HG03439 (cell line): ENCODE measurements at regions not wholly inside any gene's neighbourhood (a gene's known extent, or its start where the extent isn't known, plus 50 kb on each side); places are given as distances from the start of the nearest gene placed in this dataset.

Experiments
- ATAC-seq: cut with Tn5 transposase; IDR thresholded peaks from one replicate; pipeline ENCODE4 v1.9.1; 2021; ENCODE audit warnings: mild to moderate bottlenecking, moderate library complexity; ENCODE audit not compliant: unreplicated experiment

DNA sequence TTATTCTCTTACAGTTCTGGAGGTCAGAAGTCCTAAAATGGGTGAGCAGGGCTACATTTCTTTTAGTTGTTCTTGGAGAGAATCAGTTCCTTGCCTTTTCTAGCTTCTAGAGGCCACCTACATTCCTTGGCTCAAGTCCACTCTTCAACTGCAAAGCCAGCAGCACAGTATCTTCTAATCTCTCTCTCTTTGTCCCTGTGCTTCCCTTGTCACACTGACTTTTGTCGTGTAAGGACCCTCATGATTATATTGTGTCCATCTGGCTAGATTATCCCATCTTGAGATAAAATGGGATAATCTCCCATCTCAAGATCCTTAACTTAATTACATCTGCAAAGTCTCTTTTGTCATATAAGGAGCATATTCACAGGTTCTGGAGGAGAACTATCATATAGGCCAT, 359.0 kb downstream of the ADRA2A start:
- no peak for ATAC-seq

DNA sequence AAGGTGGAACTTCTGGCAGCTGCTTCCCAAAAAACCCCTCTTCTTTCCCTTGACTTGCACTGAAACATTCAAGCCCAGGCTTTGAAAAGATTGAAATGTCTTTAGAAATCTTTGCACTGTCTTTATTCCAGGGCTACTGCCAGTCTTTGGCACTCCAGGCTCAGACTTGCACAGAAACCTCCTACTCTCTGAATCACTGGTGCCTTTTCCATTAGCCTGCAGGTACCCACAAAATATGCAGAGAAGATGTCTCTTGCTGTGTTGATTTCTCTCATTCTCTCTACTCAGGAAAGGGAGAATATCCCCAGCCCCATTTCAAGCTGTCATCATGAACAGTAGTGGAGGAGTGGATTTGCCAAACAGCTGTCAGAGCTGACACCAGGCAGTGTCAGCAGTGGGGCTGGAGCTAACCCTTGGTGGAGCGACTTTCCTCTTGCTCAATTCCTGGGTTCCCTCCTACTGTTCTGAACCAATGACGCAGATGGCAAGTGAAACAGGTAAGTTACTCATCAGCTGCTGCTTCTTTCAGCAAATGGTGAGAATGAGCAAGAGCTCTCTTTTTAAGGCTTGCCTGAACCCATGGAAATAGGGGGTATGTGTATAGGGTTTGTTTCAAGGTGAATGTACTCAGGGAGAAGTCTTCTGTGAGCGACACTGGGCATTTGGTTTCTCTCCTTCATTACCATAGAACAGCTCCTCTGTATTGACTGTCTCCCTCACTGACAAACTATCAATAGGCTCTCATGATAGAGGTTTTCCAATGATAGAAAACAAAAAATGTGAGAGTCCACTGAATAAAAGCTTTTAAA, 362.4 kb downstream of the ADRA2A start:
- ATAC-seq, result no peak

DNA sequence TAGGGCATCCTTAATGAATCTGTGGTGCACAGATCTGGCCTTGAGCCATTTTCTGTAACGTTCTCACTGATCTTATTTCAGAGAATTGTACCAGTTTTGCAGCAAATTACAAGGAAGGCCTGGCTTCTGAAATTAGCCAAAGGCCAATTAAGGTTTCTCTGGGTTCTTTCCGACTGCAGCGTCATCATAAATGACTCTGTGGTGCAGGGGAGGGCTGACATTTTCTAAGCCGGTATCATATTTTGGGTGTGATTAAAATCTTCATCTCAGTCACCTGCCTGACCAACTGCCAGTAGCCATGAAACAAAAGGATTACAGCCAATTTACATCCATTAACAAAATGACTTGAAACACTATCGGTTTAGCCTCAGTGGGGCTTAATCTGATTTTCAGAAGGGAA, 363.7 kb downstream of the ADRA2A start:
- no peak for ATAC-seq

DNA sequence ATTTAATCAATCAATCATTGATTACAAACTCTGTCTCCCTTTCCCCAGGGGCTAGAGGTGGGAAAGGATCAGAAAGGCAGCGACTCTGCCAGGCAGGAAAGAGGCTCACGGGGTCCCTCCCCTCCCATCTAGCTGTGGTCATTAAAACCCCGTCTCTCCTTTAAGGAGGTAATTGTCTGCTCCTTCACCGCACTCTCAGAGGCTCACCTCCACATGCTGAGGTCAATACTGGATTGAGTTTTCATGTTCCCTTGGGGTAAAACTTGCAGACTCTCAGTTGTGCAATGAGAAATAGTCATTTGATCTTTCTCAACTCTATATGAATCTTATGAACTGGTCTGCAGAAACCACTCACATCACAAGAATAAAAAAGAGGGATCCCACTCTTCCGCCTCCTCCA, 368.8 kb downstream of the ADRA2A start:
- no peak for ATAC-seq

DNA sequence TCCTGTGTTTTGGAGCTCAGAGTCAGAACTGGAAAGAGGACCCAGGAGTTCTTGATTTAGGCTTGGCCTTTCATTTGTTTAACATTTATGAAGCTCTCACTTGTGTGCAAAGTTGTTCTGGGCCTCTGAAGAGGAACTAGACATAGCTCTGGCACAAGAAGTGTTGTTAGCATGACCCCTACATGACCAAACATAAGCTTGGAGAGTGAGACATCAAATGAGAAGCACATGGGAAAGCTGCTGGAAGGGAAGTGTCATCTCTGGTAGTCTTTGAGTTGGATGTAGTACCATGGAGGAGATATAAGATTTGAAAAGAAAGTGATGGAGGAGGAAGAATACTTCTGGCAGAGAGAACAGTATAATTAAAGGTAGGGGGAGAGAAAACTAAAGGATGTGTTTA, 370.1 kb downstream of the ADRA2A start:
- ATAC-seq, result no peak

DNA sequence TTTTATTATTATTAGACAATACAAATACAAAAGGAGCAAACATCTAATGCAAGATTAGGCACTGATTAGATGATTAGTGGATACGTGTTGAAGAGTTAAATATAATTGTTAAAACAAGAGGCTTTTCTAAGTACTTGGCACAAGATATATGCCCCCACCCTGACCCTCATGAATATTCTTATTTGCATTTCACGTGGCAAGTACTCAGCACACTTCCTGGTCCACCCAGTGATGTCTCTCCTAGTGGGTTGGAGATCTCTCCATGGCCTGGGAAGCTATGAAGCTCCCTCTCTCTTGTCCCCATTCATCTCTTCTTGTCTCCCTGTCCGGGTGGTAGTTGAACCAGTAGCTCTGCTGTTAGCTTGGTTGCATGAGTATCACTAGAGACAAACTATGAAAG, 375.3 kb downstream of the ADRA2A start:
- no peak for ATAC-seq

DNA sequence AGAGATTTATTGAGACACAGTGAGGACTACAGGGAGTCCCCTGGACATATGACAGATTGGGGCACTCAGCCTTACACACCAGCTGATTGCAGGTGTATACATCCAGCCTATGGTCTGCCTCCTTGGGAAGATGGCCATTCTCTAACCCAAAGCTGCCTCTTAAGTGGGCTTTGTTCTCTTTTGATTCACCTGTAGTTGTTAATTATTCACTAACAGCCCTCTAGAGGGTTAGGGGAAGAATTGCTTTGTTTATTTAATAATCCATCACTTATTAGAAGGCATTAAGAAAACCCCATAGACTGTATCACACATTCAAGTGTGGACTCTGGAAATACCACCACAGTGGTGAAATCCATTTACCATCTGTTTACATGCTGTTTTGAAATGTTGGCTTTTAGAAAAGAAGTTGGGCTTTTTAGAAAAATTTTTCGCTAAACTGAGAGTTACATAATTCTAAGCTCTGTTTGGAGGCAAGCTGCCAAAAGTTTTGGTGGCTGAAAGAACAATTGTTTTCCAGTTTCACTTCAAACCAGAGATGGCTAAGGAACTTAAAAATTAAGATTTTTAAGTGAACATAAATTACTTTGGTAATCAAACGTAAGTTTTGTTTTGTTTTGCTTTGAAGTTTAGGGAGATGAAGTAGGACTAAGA, 379.1 kb downstream of the ADRA2A start:
- no peak for ATAC-seq

DNA sequence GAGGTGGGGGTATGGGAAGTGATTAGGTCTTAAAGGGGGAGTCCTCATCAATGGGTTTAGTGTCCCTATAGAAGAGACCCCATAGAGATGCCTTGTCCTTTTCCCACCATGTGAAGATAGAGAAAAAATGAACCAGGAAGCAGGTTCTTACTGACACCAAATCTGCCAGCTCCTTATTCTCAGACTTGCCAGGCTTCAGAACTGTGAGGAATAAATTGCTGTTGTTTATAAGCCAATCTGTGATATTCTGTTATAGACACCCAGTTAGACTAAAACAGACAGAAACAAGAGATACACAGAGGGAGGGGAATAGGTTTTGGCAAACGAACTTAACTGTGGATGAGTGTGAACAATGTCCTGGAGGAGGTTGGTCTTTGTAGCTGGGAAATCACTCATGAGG, 381.4 kb downstream of the ADRA2A start:
- no peak for ATAC-seq

DNA sequence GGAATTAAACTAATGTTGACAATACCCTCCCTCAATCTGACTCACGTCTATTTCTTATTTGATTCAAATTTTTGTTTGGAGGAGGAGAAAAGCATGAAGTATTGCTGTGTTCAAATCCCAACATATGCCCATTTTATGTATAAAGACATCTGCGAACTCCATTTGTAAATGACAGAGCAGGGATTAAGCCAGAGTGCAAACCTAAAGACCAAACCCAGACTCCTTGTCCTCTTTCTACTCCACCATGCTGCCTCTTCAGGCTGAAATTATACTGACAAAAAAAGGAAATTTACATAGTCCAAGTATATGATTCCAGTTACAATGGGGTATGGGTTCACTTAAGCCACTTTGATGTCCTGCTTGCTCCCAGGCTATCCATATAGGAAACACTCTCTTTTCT, 383.1 kb downstream of the ADRA2A start:
- no peak for ATAC-seq

DNA sequence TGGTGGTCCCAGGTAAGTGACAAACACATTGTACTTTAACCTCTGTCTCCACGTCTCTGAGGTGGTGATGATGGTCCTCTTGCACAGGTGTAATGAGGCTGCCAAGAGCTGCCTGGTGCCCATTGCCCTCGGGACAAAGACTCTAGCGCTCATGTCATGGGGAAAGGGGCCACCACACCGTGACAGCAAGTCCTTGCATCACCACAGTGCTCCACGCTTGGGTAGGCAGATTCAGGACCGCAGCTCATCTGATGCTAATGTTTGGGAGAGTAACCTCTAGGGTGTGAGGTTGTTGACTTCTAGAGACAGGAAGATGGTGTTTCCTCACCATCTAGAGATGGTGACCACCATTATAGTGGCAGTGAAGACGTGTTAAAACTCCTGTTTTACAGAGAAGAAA, 395.6 kb downstream of the ADRA2A start:
- no peak for ATAC-seq

DNA sequence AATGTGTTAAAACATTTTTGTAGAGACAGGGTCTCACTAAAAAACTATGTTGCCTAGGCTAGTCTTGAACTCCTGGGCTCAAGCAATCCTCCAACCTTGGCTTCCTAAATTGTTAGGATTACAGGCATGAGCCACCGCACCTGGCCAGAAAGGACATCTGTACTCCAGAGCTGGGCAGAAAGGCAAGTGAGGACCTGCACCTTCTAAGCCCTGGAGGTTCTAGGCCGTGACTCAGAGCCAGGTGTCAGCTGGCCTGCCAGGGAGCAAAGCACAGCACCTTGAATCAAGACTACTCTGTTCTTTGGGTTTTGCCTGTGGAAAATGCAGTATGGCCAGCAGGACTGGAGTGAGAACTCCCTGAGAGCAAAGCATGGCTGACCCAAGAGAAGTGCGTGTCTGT, 396.5 kb downstream of the ADRA2A start:
- ATAC-seq, result no peak

DNA sequence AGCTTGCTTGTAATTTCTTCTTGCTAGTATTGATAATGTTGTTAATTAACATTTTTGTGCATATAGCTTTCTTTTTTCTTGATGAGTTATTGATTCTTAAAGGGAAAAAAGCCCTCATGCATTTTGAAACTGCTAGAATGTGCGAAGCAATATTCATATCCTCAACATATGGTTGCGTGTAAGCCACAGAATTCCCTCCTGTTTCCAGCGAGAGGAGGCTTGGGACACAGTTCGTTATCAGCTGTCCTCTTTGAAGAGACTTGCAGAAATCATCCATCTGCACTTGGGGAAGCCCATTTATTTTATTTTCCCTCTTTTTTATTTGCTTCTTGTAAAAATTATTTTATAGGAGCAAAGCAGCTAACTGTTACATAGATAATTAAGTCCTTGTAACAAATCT, 398.0 kb downstream of the ADRA2A start:
- no peak for ATAC-seq

DNA sequence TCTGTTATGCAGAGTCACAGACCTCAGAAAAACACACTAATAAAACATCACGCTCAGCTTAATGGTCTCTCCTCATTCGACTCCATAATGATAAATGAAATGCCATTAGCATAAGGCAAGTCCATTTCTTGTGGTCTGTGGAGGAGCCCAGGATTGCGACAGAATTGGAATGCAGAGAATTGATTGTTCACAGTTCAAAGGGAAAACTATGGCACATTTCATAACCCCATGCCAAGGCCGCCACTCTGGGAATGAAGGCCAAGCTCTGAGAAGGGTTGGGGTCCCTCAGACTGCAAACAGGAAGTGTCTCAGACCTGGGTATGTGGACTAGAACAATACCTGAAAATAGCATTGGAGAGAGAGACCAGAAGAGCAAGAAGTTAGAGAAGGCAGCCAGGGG, 398.9 kb downstream of the ADRA2A start:
- ATAC-seq, result no peak

DNA sequence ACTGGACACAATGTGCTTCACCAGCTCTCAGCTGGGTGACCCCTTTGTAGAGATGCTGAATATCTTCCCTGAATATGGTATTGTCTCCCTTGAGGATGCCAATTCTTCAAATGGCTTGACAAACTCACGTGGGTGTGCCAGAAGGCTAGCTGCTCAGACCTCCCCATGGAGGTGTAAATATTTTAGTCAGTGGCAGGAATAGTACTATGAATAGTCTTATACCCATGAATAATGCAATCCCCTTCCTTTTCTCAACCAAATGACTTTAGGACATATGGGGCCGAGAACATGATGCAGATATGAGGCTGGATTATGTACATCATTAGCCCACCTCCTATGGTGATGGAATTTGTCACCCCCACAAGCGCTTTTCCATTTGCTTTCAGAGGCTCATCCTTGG, 401.8 kb downstream of the ADRA2A start:
- no peak for ATAC-seq

DNA sequence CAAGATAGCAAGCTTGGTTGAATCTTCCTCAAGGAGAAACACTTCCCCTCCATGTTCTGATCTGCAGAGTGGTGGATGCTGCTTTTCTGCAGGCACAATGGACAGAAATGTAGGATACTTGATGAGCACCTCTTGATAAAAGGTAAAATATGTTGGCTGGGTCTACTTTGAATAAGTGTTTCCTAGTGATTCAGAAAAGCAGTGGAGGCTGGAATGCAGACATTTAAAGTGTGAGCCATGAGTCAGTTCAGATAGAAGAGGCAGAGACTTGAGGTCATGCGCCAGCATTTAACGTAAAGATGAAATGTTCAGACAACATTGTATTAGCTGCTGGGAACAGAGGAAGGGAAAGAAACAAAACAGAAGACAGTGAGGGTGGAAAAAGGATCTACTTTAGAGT, 403.1 kb downstream of the ADRA2A start:
- ATAC-seq, result no peak

DNA sequence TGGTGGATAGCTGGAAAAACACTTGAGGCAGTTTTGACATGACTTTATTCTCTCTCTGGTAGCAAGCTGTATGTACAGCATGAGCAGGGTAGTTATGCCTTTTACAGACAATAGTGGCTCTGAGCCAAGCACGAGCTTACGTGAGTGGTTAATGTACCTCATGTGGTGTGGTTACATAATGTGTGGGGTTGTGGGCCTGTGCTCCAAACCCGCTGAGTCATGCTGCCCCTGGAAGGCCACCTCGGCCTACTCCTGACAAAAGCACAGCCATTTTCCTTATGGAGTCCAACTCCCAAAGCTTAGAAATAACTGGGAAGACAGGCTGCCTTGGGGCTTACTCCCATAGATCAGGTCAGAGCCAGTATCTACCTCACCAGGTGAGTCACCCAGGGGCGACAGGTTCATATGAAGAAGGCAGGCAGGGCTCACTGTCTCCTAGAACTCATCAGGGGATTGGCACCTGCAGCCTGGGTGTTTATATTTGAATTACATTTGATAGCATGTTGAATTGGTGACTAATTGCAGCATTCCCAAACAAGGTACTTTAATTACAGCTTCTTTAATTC, 404.5 kb downstream of the ADRA2A start:
- ATAC-seq, result no peak

DNA sequence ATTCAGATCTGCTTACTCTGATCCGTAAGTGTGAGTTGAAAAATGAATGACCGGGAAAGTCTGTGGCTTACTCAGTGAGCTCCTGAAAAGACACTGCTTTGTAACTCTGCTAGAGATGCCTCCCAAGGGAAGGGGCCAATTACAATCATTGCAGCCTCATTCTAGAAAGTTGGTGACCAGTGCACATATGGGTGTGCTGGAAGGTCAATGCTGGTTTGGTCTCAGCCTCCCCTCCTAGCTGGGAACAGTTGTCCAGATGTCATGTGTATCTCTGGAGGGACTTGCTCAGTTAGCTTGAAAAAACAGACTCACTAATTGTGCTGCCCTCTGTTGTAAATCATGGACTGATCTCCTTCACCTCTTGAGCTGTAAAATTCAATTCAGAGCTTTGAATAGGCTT, 405.0 kb downstream of the ADRA2A start:
- no peak for ATAC-seq

DNA sequence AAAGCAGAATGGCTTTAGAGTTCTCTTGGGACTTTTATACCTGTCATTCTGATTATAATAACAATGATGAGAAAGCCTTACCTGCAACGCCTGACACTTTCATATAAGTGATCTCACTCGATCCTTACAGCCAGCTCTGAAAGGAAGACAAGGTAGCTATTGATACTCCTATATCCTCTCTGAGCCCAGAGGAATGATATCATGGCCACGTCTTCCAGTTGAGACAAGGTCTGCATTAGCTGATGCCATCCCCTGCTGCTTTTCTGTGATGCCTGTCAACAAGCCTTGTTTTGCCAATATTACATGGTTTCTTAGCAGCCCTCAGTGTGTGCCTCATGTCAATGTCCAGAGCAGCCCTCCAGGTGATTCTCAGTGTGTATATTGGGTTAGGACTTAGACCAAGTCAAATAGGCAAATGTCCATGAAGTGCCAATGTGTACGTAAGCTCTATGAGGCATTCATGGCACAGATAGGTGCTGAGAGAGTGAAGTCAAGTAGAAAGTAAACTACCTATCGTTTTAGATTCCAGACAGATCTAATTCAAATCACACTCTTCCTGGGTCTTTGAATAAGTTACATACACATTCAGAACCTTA, 405.9 kb downstream of the ADRA2A start:
- ATAC-seq, result no peak

DNA sequence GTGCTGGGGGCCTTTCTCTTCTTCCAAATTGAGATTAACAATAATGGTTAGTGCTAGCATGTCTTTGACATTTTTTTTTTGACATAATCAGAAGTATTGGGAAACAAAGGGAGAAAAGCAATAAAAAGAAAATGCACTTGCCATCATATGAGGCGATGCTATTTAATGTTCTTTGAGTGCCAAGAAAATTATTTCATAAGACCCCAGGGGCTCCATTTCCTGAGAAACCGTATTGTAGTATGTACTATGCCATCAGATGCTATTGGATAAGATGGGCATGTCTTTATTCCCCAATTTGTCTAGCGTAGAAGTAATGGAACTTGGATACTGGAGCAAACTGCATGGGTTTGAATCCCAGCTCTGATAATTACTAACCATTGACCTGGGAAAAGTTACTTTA, 408.9 kb downstream of the ADRA2A start:
- no peak for ATAC-seq

DNA sequence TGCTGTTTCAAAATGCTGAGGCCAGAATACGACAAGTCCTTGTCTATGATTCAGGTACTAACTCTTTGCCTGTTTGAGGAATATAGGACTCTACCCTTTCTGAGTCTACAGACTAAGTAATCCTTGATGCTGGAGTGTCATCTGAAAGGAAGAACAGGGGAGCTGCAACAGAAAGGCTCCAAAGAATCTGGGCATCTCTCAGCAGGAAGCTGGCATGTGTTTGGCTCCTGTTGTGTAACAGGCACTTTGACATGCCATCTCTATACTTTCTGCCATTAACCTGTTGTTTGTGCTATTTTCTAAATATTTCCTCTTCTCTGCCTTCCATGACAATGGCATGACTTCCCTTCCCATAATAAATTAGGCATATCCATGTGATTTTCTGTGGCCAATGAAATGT, 409.5 kb downstream of the ADRA2A start:
- no peak for ATAC-seq

DNA sequence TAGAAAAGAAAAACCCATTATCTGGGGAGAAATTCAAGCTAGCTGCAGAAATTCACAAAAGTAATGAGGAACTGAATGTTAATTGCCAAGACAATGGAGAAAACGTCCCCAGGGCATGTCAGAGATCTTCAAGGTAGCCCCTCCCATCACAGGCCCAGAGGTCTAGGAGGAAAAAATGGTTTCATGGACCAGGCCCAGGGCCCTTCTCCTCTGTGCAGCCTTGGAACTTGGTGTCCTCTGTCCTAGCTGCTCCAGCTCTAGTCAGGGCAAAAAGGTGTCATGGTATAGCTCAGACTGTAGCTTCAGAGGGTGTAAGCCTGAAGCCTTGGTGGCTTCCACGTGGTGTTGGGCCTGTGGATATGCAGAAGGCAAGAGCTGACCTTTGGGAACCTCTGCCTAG, 411.8 kb downstream of the ADRA2A start:
- no peak for ATAC-seq

DNA sequence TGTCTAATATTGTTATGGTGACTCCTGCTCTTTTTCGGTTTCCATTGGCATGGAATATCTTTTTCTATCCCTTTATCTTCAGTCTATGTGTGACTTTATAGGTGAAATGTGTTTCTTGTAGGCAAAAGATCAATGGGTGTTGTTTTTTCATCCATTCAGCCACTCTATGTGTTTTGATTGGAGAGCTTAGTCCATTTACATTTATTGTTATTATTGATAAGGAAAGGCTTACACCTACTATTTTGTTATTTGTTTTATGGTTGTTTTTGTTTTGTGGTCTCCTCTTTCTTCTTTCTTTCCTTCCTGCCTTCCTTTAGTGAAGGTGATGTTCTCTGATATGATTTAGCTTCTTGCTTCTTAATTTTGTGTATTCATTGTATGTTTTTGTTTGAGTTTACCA, 414.3 kb downstream of the ADRA2A start:
- no peak for ATAC-seq
